ENCODE measurements at regions not wholly inside any gene's neighbourhood (a gene's known extent, or its start where the extent isn't known, plus 50 kb on each side); places are given as distances from the start of the nearest gene placed in this dataset.

GRCh38 chr6:25100288-25100687 is 164.5 kb upstream of the RIPOR2 start:
- TF ChIP-seq, protein P1, sequence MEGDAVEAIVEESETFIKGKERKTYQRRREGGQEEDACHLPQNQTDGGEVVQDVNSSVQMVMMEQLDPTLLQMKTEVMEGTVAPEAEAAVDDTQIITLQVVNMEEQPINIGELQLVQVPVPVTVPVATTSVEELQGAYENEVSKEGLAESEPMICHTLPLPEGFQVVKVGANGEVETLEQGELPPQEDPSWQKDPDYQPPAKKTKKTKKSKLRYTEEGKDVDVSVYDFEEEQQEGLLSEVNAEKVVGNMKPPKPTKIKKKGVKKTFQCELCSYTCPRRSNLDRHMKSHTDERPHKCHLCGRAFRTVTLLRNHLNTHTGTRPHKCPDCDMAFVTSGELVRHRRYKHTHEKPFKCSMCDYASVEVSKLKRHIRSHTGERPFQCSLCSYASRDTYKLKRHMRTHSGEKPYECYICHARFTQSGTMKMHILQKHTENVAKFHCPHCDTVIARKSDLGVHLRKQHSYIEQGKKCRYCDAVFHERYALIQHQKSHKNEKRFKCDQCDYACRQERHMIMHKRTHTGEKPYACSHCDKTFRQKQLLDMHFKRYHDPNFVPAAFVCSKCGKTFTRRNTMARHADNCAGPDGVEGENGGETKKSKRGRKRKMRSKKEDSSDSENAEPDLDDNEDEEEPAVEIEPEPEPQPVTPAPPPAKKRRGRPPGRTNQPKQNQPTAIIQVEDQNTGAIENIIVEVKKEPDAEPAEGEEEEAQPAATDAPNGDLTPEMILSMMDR (conservative IDR thresholded peaks at IDR 0.05 in 1 of 2, IDR thresholded peaks at IDR 0.05 in 1 of 2; ENCODE audit: extremely low read depth in 1 of 2, insufficient read depth in 1 of 2, low read depth in 1 of 2, low read length in 2 of 2) = no peak
- TF ChIP-seq EZH2 (IDR thresholded peaks at IDR 0.05; ENCODE audit: borderline replicate concordance, low read length) = no peak
